Common myeloid progenitor, CD34-positive (primary cell): ENCODE measurements at regions not wholly inside any gene's neighbourhood (a gene's known extent, or its start where the extent isn't known, plus 50 kb on each side); places are given as distances from the start of the nearest gene placed in this dataset.
"Not testable (repeated sequence)": the region's sequence is repeated elsewhere in the genome, so short reads cannot be mapped to it uniquely, and the experiment has no call there.

Experiments used
- CTCF ChIA-PET: fragments of 350-600 bp; sonication (Branson Sonifier 250); formaldehyde crosslinking; loops from one replicate; lab custom pipeline; 2021; ENCODE audit warnings: antibody characterized with exemption; lab: Charles Lee
- POLR2A ChIA-PET: fragments of 350-600 bp; sonication (Branson Sonifier 250); formaldehyde crosslinking; loops from one replicate; lab custom pipeline; 2021; ENCODE audit warnings: antibody characterized with exemption; lab: Charles Lee
- DNase-seq, 3 donors: peaks; one replicate each; pipeline versions ENCODE4 v3.0.0 to v3.0.0-alpha.2; 2013
- H3K27ac ChIP-seq, 2 experiments: 1 replicate in 1 of 2; 2 replicates in 1 of 2; pipeline ENCODE4 v1.7.0; 2013; ENCODE audit warnings: inconsistent platforms in 2 of 2, low read length in 2 of 2, mild to moderate bottlenecking in 2 of 2, low read depth in 1 of 2, moderate library complexity in 1 of 2; ENCODE audit not compliant: severe bottlenecking in 2 of 2, insufficient read depth in 1 of 2, poor library complexity in 1 of 2
- H3K27me3 ChIP-seq, 5 experiments: replicated peaks in 2 of 5; 1 replicate in 3 of 5; 2 replicates in 2 of 5; pipeline versions ENCODE4 v1.6.1 to v1.7.0; 2013; ENCODE audit warnings: low read length in 4 of 5, mild to moderate bottlenecking in 2 of 5, moderate library complexity in 2 of 5, inconsistent platforms in 1 of 5; ENCODE audit not compliant: insufficient read depth in 5 of 5, control insufficient read depth in 4 of 5
- H3K36me3 ChIP-seq, 4 experiments: 1 replicate in 2 of 4; 2 replicates in 2 of 4; pipeline versions ENCODE4 v1.6.1 to v1.7.0; 2013; ENCODE audit warnings: low read length in 3 of 4, control low read depth in 1 of 4, mild to moderate bottlenecking in 1 of 4; ENCODE audit not compliant: control insufficient read depth in 4 of 4, insufficient read depth in 4 of 4
- H3K4me1 ChIP-seq, 4 experiments: 1 replicate in 3 of 4; 2 replicates in 1 of 4; pipeline versions ENCODE4 v1.6.1 to v1.7.1; 2013; ENCODE audit warnings: low read length in 3 of 4, mild to moderate bottlenecking in 3 of 4, control low read depth in 1 of 4, inconsistent platforms in 1 of 4, moderate library complexity in 1 of 4; ENCODE audit not compliant: control insufficient read depth in 4 of 4, insufficient read depth in 4 of 4; ENCODE audit errors: control extremely low read depth in 1 of 4
- H3K4me3 ChIP-seq, 7 experiments: 1 replicate in 4 of 7; 2 replicates in 3 of 7; pipeline versions ENCODE4 v1.5.1 to v1.7.0; 2013; ENCODE audit warnings: mild to moderate bottlenecking in 7 of 7, low read length in 6 of 7, moderate library complexity in 6 of 7, inconsistent platforms in 2 of 7, low read depth in 2 of 7, control low read depth in 1 of 7; ENCODE audit not compliant: insufficient read depth in 4 of 7, control insufficient read depth in 1 of 7; ENCODE audit errors: extremely low read depth in 1 of 7
- H3K9me3 ChIP-seq, 5 experiments: 1 replicate in 4 of 5; 2 replicates in 1 of 5; pipeline versions ENCODE4 v1.6.1 to v1.7.1; 2013; ENCODE audit warnings: low read length in 4 of 5, mild to moderate bottlenecking in 2 of 5, inconsistent platforms in 1 of 5, low read depth in 1 of 5, moderate library complexity in 1 of 5; ENCODE audit not compliant: control insufficient read depth in 4 of 5, insufficient read depth in 2 of 5; ENCODE audit errors: control extremely low read depth in 1 of 5
- WGBS: methylation state at CpG from one replicate; pipeline ENCODE4 v1.1.5; 2013; ENCODE audit not compliant: insufficient coverage; 5-methylcytosine and 5-hydroxymethylcytosine counted together

DNA sequence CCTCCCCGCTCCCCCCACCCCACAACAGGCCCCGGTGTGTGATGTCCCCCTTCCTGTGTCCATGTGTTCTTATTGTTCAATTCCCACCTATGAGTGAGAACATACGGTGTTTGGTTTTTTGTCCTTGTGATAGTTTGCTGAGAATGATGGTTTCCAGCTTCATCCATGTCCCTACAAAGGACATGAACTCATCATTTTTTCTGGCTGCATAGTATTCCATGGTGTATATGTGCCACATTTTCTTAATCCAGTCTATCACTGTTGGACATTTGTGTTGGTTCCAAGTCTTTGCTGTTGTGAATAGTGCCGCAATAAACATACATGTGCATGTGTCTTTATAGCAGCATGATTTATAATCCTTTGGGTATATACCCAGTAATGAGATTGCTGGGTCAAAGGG is 104.3 kb downstream of the MTPN start:
- POLR2A ChIA-PET, H3K27me3 ChIP-seq, H3K36me3 ChIP-seq, H3K4me1 ChIP-seq, H3K27ac ChIP-seq, H3K9me3 ChIP-seq, DNase-seq, CTCF ChIA-PET, H3K4me3 ChIP-seq: not testable (repeated sequence)
- WGBS, result no CpG with 5 or more reads among the region's 4 CpGs

DNA sequence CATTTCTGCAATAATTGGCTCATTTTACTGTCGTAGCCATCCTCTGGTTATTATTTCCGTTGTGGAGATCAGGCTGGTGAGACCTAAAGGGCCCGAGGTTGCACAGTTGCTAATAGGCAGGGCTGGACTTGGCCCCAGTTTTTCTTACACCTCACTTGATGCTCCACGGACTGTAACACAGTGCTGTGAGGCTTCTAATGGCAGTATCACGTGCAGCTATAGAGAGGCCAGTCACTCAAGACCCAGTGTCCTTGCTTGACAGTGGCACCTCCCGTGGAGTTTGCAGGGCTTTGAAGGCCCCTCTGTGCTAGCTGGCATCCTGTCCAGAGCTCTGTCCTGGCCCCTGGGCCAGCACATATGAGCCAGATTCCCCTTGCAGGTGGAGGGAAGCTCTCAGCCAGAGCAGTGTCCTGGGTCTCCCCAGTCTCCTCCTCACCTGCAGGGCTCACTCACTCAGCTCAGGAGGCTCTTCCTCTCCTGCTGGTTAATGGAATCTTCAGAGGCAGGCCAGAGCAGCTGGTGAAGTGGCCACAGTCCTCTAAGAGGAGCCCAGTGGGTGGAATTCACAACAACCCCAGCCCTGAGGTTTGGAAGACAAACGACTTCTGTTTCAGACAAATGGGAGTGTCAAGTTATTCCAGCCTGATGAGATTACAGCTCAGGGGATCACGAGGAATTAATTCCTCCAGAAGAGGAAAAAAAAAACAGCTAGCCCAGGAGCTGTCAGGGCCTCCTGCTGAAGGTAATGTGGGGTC is 114.2 kb upstream of the FAM180A start:
- no peaks in the 10 kb centered on the region for H3K27me3 ChIP-seq
- H3K36me3 ChIP-seq, result no peaks in the 10 kb centered on the region
- WGBS, result 82% methylated on average over 7 of the region's 8 CpGs
- no peak overlapping the region for H3K27ac ChIP-seq
- no peaks in the 10 kb centered on the region for H3K4me1 ChIP-seq
- H3K9me3 ChIP-seq, result peaks cover 1 to 8% (median 4%) of the 10 kb centered on the region in 5 experiments
- ChIA-PET POLR2A (no interaction called here), CTCF (interaction anchor here (0.7 to 1.9 kb wide), 2 partner anchors 12 to 183 kb away, joined by 3 to 5 read pairs; no protein-coding TSS in a partner anchor)
- H3K4me3 ChIP-seq, result no peak overlapping the region
- no peak for DNase-seq

DNA sequence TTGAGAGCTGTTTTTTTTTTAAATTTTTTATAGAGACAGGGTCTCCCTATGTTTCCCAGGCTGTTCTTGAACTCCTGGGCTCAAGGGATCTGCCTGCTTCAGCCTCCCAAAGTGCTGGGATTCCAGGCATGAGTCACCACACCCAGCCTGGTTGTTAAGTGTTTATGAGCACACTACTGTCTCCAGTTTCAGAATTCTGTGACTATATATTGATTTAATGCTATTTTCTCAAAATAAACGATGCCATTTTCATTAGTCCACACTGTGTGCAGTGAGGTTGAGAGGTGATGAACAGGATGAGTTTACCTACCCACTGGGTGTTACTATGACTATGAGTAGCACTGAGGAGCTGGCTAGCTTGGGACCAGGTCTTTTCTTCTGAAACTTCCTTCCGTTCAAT is 110.9 kb upstream of the FAM180A start:
- ChIA-PET POLR2A (no interaction called here), CTCF (no interaction called here)
- DNase-seq, result no peak
- no peaks in the 10 kb centered on the region for H3K36me3 ChIP-seq
- no peak overlapping the region for H3K4me3 ChIP-seq
- H3K27ac ChIP-seq, result no peak overlapping the region
- no peaks in the 10 kb centered on the region for H3K4me1 ChIP-seq
- 100% methylated on average over 1 of the region's 2 CpGs for WGBS
- no peaks in the 10 kb centered on the region for H3K27me3 ChIP-seq
- H3K9me3 ChIP-seq, result peaks cover 1 to 8% (median 4%) of the 10 kb centered on the region in 5 experiments

DNA sequence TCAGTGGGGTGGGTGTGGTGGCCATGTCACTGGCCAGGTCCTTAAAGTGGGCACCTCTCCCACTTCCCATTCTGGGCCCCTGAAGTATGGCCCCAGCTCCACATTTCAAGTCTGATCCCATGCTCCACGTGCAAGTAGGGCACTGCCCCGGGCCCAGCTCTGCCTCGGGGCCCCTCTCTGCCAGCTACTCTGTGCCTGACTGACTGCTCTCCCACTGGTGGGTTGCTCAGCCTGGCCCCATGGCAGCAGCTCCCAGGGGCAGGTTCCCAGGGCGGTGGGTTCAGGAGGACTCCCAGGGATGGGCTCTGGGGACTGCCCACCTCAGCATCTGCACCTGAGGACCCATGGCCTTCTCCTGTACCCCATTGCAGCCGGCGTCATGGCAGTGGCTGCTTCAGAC is 110.2 kb upstream of the FAM180A start:
- no peaks in the 10 kb centered on the region for H3K4me1 ChIP-seq
- whole genome bisulfite sequencing, result 97% methylated on average over 5 of the region's 6 CpGs

DNA sequence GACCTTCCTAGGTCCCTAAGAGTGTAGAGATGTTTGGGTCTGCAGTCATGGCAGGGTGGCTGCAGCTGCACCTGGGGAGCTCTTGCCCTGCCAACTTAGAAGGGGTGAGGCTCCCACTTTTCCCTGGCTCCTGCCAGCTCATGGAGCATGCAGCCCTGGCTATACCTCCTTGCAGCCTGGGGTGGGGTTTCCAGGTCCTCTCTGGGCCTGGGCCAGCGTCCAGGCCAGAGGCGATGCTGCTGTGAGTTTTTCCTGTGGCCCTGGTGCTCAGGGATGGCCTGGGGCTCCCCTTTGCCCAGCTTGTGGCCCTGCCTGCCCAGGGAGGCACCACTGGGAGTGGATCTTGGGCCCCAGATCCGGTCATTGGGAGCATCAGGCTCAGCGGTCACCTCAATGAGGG is 109.8 kb upstream of the FAM180A start:
- peaks cover 1 to 8% (median 4%) of the 10 kb centered on the region in 5 experiments for H3K9me3 ChIP-seq
- H3K36me3 ChIP-seq, result no peaks in the 10 kb centered on the region
- H3K4me3 ChIP-seq, result no peak overlapping the region
- WGBS, result 100% methylated on average over 3 of the region's 4 CpGs
- ChIA-PET CTCF (no interaction called here), POLR2A (no interaction called here)
- H3K4me1 ChIP-seq, result no peaks in the 10 kb centered on the region
- no peak for DNase-seq
- no peaks in the 10 kb centered on the region for H3K27me3 ChIP-seq
- no peak overlapping the region for H3K27ac ChIP-seq

More for the DNA sequence above, 110.2 kb upstream of the FAM180A start:
- ChIA-PET CTCF (no interaction called here), POLR2A (no interaction called here)
- no peaks in the 10 kb centered on the region for H3K36me3 ChIP-seq
- no peak for DNase-seq
- no peak overlapping the region for H3K4me3 ChIP-seq
- H3K9me3 ChIP-seq, result peaks cover 1 to 8% (median 4%) of the 10 kb centered on the region in 5 experiments
- no peaks in the 10 kb centered on the region for H3K27me3 ChIP-seq
- H3K27ac ChIP-seq, result no peak overlapping the region

DNA sequence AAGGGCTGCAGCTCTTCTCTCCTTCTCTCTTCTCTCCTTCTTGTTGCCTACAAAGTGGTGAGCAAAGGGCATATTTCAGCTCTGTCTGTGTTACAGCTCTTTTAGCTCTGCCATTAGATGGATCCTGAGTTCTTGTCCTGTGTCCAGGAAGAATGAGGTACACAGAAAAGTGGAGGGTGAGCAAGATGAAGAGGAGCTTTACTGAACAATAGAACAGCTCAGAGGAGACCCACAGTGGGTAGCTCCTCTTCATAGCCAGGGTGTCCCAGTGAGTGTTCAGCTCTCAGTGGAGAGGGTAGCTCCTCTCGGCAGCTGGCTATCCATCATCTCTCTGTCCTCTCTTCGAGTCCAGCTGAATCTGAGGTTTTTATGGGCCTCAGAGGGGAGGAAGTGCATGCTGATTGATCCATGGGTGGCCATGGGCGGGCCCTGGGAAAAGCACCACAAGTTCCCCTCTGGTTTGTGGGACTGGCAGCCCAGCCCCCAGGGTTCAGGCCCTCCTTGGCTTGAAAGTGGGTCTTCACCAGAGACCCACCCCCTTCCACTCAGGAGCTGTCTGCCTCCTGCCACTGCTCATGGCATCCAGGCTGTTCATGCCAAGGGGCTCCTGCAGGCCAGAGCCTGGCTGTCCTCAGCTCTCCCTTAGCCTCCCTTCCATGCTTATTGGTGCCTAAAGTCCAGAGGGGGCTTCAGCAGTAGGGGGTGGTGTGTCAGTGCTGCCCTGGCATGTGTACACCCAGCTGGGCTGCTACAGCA is 109.1 kb upstream of the FAM180A start:
- 100% methylated on average over 2 of the region's 3 CpGs for WGBS
- no peak for DNase-seq
- Histone ChIP-seq H3K4me1 (no peaks in the 10 kb centered on the region), H3K27ac (no peak overlapping the region), H3K27me3 (no peaks in the 10 kb centered on the region), H3K4me3 (no peak overlapping the region), H3K36me3 (no peaks in the 10 kb centered on the region), H3K9me3 (peaks cover 1 to 8% (median 4%) of the 10 kb centered on the region in 5 experiments)
- ChIA-PET CTCF (no interaction called here), POLR2A (no interaction called here)
